Endothelial cell of umbilical vein (primary cell): ENCODE measurements at regions not wholly inside any gene's neighbourhood (a gene's known extent, or its start where the extent isn't known, plus 50 kb on each side); places are given as distances from the start of the nearest gene placed in this dataset.

Source experiments
- BruUV-seq: library from RNA; stranded (reverse); fragments of 400-500 nt; replicated peaks from 2 replicates; lab custom pipeline; 2021; lab: Mats Ljungman, UMichigan
- CTCF ChIA-PET: fragments of 300-600, 350-600 bp; sonication (Branson Sonifier 250); formaldehyde crosslinking; loops from one replicate; lab custom pipeline; 2021; ENCODE audit warnings: antibody characterized with exemption, inconsistent platforms; lab: Charles Lee
- POLR2A ChIA-PET: fragments of 300-600, 350-600 bp; sonication (Branson Sonifier 250); formaldehyde crosslinking; loops from one replicate; lab custom pipeline; 2021; ENCODE audit warnings: antibody characterized with exemption, inconsistent platforms; lab: Charles Lee
- DNase-seq: peaks from one replicate; pipeline ENCODE4 v3.0.0-alpha.2; 2011; ENCODE audit warnings: low read depth, low spot score
- FAIRE-seq: peaks from 2 replicates; lab custom pipeline; 2011; peaks lifted over from hg19 to GRCh38; lab: Jason Lieb, UNC
- H2AFZ ChIP-seq: 2 replicates; pipeline ENCODE4 v1.6.0; 2012; ENCODE audit warnings: low read depth, low read length, control low read depth, inconsistent platforms
- H3K27ac ChIP-seq: 2 replicates; pipeline ENCODE4 v1.5.1; 2011; ENCODE audit warnings: low read depth, mild to moderate bottlenecking, control low read depth, low read length, moderate library complexity; ENCODE audit not compliant: insufficient read depth
- H3K27me3 ChIP-seq, 2 experiments: 2 replicates each; pipeline versions ENCODE4 v1.6.0 to v1.6.1; 2011; ENCODE audit warnings: low read length in 2 of 2, mixed read lengths in 1 of 2; ENCODE audit not compliant: control insufficient read depth in 2 of 2, insufficient read depth in 2 of 2
- H3K36me3 ChIP-seq, 2 experiments: 2 replicates in 1 of 2; 3 replicates in 1 of 2; pipeline ENCODE4 v1.5.1; 2011; ENCODE audit warnings: low read length in 2 of 2, mild to moderate bottlenecking in 1 of 2, moderate library complexity in 1 of 2; ENCODE audit not compliant: control insufficient read depth in 2 of 2, insufficient read depth in 2 of 2; ENCODE audit errors: extremely low read depth in 1 of 2
- H3K4me1 ChIP-seq: 3 replicates; pipeline ENCODE4 v1.5.1; 2011; ENCODE audit warnings: mild to moderate bottlenecking, low read length; ENCODE audit not compliant: control insufficient read depth, insufficient read depth; ENCODE audit errors: extremely low read depth
- H3K4me2 ChIP-seq: 2 replicates; pipeline ENCODE4 v1.6.1; 2011; ENCODE audit warnings: low read length, control low read depth, mixed read lengths; ENCODE audit not compliant: insufficient read depth
- H3K4me3 ChIP-seq, 3 experiments: fragments of 200-600 bp in 1 of 3; sonication (generic), shearing (Covaris generic) in 1 of 3; replicated peaks in 1 of 3; 2 replicates each; pipeline ENCODE4 v1.5.1; 2011 to 2016; ENCODE audit warnings: control low read depth in 3 of 3, low read length in 3 of 3, mild to moderate bottlenecking in 2 of 3, inconsistent platforms in 1 of 3, low read depth in 1 of 3, moderate library complexity in 1 of 3; ENCODE audit not compliant: insufficient read depth in 1 of 3
- H3K79me2 ChIP-seq: 2 replicates; pipeline ENCODE4 v1.6.0; 2012; ENCODE audit warnings: low read length, inconsistent platforms; ENCODE audit not compliant: control insufficient read depth, insufficient read depth
- H3K9ac ChIP-seq: replicated peaks from 2 replicates; pipeline ENCODE3; 2011; ENCODE audit warnings: low read length, control low read depth; ENCODE audit not compliant: insufficient read depth; ENCODE audit errors: extremely low read depth
- H3K9me1 ChIP-seq: replicated peaks from 3 replicates; pipeline ENCODE4 v1.6.0; 2011; ENCODE audit warnings: mild to moderate bottlenecking, low read length; ENCODE audit not compliant: control insufficient read depth, insufficient read depth; ENCODE audit errors: extremely low read depth
- H3K9me3 ChIP-seq: replicated peaks from 2 replicates; pipeline ENCODE4 v1.5.1; 2012; ENCODE audit warnings: low read length, inconsistent platforms; ENCODE audit not compliant: control insufficient read depth, insufficient read depth
- H4K20me1 ChIP-seq: replicated peaks from 2 replicates; pipeline ENCODE3; 2011; ENCODE audit warnings: mild to moderate bottlenecking, low read length; ENCODE audit not compliant: control insufficient read depth, insufficient read depth; ENCODE audit errors: extremely low read depth
- EZH2 ChIP-seq: IDR thresholded peaks from 2 replicates; pipeline ENCODE4 v1.6.1; 2012; ENCODE audit warnings: borderline replicate concordance, low read depth, mild to moderate bottlenecking, moderate library complexity, low read length, inconsistent platforms; ENCODE audit not compliant: severe bottlenecking
- GATA2 ChIP-seq: IDR thresholded peaks from 2 replicates; pipeline ENCODE4 v1.7.0; 2011; ENCODE audit warnings: low read depth, mild to moderate bottlenecking, moderate library complexity, mixed read lengths, low read length; ENCODE audit not compliant: insufficient read length, insufficient read depth
- JUN ChIP-seq: IDR thresholded peaks from 2 replicates; pipeline ENCODE4 v1.6.1; 2011; ENCODE audit warnings: borderline replicate concordance, low read depth; ENCODE audit not compliant: insufficient read length, insufficient read depth
- MAX ChIP-seq: IDR thresholded peaks from 2 replicates; pipeline ENCODE4 v1.6.1; 2011; ENCODE audit not compliant: insufficient read depth, insufficient read length
- MYC ChIP-seq: IDR thresholded peaks from one replicate; pipeline ENCODE4 v1.6.1; 2011; ENCODE audit warnings: mild to moderate bottlenecking, low read depth, low read length
- POLR2A ChIP-seq: IDR thresholded peaks from 2 replicates; pipeline ENCODE4 v1.6.1; 2012; ENCODE audit warnings: low read depth, mild to moderate bottlenecking, control low read depth, low read length
- POLR2AphosphoS5 ChIP-seq: IDR thresholded peaks from 2 replicates; pipeline ENCODE4 v1.6.1; 2012; ENCODE audit warnings: low read depth, mild to moderate bottlenecking, control low read depth, low read length, moderate library complexity; ENCODE audit not compliant: insufficient read depth
- dilution Hi-C: fragments of 300-500 bp; cut with MboI; formaldehyde crosslinking; loops from one replicate; pipeline ENCODE4 v1.15.0; 2019; ENCODE audit warnings: low sequenced_read_pairs; ENCODE audit not compliant: extremely low pct_ligation_motif_present
- intact Hi-C: fragments of 100-400 bp; cut with micrococcal nuclease; formaldehyde crosslinking; loops from one replicate; pipeline ENCODE4 v1.10.0; 2022
- TF ChIP-seq, protein P1 (sequence below), 2 donors: IDR thresholded peaks; 1 replicate in 1 of 2; 2 replicates in 1 of 2; pipeline ENCODE4 v1.5.1; 2011; ENCODE audit warnings: low read length in 2 of 2, mild to moderate bottlenecking in 2 of 2, moderate library complexity in 2 of 2, control low read depth in 1 of 2, inconsistent platforms in 1 of 2, low read depth in 1 of 2; ENCODE audit not compliant: insufficient read depth in 1 of 2; ENCODE audit errors: extremely low read depth in 1 of 2

DNA sequence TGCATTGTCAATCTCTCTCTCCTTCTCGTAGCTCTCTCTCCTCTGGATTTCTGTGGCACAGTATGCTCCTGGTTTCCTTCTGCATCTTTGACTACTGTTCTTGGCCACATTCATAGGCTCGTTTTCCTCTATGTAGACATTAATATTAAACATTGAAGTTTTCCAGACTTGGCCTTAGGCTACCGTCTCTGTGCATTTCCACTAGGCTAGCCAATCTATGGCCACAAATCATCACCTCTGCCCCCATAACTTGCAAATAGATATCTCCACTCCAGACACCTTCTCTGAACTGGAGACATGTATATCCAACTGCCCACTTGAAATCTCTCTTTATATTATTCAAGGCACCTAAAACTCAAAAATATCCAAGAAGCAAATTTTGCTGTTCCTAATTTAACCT is 768.5 kb downstream of the TSN start:
- no peaks in the 10 kb centered on the region for H3K79me2 ChIP-seq
- H3K4me2 ChIP-seq: no peak overlapping the region
- no peaks in the 10 kb centered on the region for H3K9me1 ChIP-seq
- no peaks in the 10 kb centered on the region for H3K36me3 ChIP-seq
- no peaks in the 10 kb centered on the region for H3K27me3 ChIP-seq
- CTCF ChIA-PET: no interaction called here
- POLR2A ChIA-PET: no interaction called here
- no peak overlapping the region for H3K27ac ChIP-seq
- no peak for FAIRE-seq
- dilution Hi-C loops: no loop called here
- DNase-seq: no peak
- no TSS peak for BruUV-seq
- TF ChIP-seq JUN (no peak), MYC (no peak), GATA2 (no peak), EZH2 (no peak), MAX (no peak), POLR2AphosphoS5 (no peak), POLR2A (no peak)
- TF ChIP-seq, protein P1, sequence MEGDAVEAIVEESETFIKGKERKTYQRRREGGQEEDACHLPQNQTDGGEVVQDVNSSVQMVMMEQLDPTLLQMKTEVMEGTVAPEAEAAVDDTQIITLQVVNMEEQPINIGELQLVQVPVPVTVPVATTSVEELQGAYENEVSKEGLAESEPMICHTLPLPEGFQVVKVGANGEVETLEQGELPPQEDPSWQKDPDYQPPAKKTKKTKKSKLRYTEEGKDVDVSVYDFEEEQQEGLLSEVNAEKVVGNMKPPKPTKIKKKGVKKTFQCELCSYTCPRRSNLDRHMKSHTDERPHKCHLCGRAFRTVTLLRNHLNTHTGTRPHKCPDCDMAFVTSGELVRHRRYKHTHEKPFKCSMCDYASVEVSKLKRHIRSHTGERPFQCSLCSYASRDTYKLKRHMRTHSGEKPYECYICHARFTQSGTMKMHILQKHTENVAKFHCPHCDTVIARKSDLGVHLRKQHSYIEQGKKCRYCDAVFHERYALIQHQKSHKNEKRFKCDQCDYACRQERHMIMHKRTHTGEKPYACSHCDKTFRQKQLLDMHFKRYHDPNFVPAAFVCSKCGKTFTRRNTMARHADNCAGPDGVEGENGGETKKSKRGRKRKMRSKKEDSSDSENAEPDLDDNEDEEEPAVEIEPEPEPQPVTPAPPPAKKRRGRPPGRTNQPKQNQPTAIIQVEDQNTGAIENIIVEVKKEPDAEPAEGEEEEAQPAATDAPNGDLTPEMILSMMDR (IDR thresholded peaks at IDR 0.05; ENCODE audit: extremely low read depth in 1 of 2, insufficient read depth in 1 of 2, low read depth in 1 of 2, low read length in 2 of 2): no peak
- no peaks in the 10 kb centered on the region for H3K4me1 ChIP-seq
- H3K9me3 ChIP-seq: peaks cover 6% of the 10 kb centered on the region
- no peak overlapping the region for H3K9ac ChIP-seq
- no peaks in the 10 kb centered on the region for H4K20me1 ChIP-seq
- no peak overlapping the region for H3K4me3 ChIP-seq
- intact Hi-C loops: no loop called here
- H2AFZ ChIP-seq: no peak overlapping the region
